NOMO-1 treated with dmso at 0.1 percent for 144 hours (cell line): ENCODE measurements at regions not wholly inside any gene's neighbourhood (a gene's known extent, or its start where the extent isn't known, plus 50 kb on each side); places are given as distances from the start of the nearest gene placed in this dataset.

ENCODE experiments used
- DNase-seq: peaks from one replicate; lab custom pipeline; 2025; ENCODE audit not compliant: unreplicated experiment; lab: John Stamatoyannopoulos, UW

- no peak for DNase-seq
These were observed 147.8 kb upstream of the ATP1B1 start for GRCh38 chr1:168958562-168959289.

GRCh38 chr1:168959382-168959781, 147.1 kb upstream of the ATP1B1 start:
- DNase-seq, result no peak

- DNase-seq, result no peak
These were observed 146.4 kb upstream of the ATP1B1 start for GRCh38 chr1:168960114-168960513.

GRCh38 chr1:168960595-168960994, 145.9 kb upstream of the ATP1B1 start:
- DNase-seq, result no peak

GRCh38 chr1:168963601-168964000, 142.9 kb upstream of the ATP1B1 start:
- no peak for DNase-seq

- DNase-seq, result no peak
These were observed 142.0 kb upstream of the ATP1B1 start for GRCh38 chr1:168964478-168964877.

GRCh38 chr1:168966217-168966616, 140.3 kb upstream of the ATP1B1 start:
- no peak for DNase-seq

GRCh38 chr1:168966636-168967035, 139.9 kb upstream of the ATP1B1 start:
- no peak for DNase-seq

- no peak for DNase-seq
These were observed 135.4 kb upstream of the ATP1B1 start for GRCh38 chr1:168970926-168971659.

GRCh38 chr1:168972225-168972624, 134.3 kb upstream of the ATP1B1 start:
- DNase-seq, result no peak

- DNase-seq, result no peak
These were observed 133.6 kb upstream of the ATP1B1 start for GRCh38 chr1:168972887-168973286.

GRCh38 chr1:168974117-168974516, 132.4 kb upstream of the ATP1B1 start:
- DNase-seq, result no peak

- DNase-seq, result no peak
These were observed 131.9 kb upstream of the ATP1B1 start for GRCh38 chr1:168974611-168975010.

- no peak for DNase-seq
These were observed 130.2 kb upstream of the ATP1B1 start for GRCh38 chr1:168976267-168976666.

- no peak for DNase-seq
These were observed 128.9 kb upstream of the ATP1B1 start for GRCh38 chr1:168977618-168978017.

GRCh38 chr1:168979276-168979675, 127.2 kb upstream of the ATP1B1 start:
- DNase-seq, result no peak

- DNase-seq, result no peak
These were observed 126.3 kb upstream of the ATP1B1 start for GRCh38 chr1:168980180-168980579.

- DNase-seq, result no peak
These were observed 125.8 kb upstream of the ATP1B1 start for GRCh38 chr1:168980656-168981055.

- DNase-seq, result no peak
These were observed 123.7 kb upstream of the ATP1B1 start for GRCh38 chr1:168982778-168983177.

- no peak for DNase-seq
These were observed 119.2 kb upstream of the ATP1B1 start for GRCh38 chr1:168987330-168987729.

- DNase-seq, result no peak
These were observed 118.6 kb upstream of the ATP1B1 start for GRCh38 chr1:168987923-168988322.

- no peak for DNase-seq
These were observed 116.5 kb upstream of the ATP1B1 start for GRCh38 chr1:168989985-168990384.
